Middle frontal gyrus (tissue), 1 donor: ENCODE measurements at regions not wholly inside any gene's neighbourhood (a gene's known extent, or its start where the extent isn't known, plus 50 kb on each side); places are given as distances from the start of the nearest gene placed in this dataset.
"Not testable (repeated sequence)": the region's sequence is repeated elsewhere in the genome, so short reads cannot be mapped to it uniquely, and the experiment has no call there.

Experiments used
- DNase-seq: peaks from one replicate; pipeline ENCODE4 v3.0.0-alpha.2; 2015; ENCODE audit warnings: low spot score; ENCODE audit errors: extremely low spot score

GRCh38 chr20:40890181-40890580 is 138.4 kb upstream of the TOP1 start:
- no peak for DNase-seq

GRCh38 chr20:40890635-40891034 is 138.0 kb upstream of the TOP1 start:
- no peak for DNase-seq

- no peak for DNase-seq
These were observed 137.3 kb upstream of the TOP1 start for GRCh38 chr20:40891351-40891750.

- DNase-seq: no peak
These were observed 136.0 kb upstream of the TOP1 start for GRCh38 chr20:40892642-40893041.

GRCh38 chr20:40893610-40894236 is 134.9 kb upstream of the TOP1 start:
- no peak for DNase-seq

- DNase-seq: no peak
These were observed 134.4 kb upstream of the TOP1 start for GRCh38 chr20:40894237-40894630.

- no peak for DNase-seq
These were observed 133.4 kb upstream of the TOP1 start for GRCh38 chr20:40895182-40895581.

GRCh38 chr20:40896814-40897700 is 131.6 kb upstream of the TOP1 start:
- DNase-seq: no peak

GRCh38 chr20:40899344-40899743 is 129.3 kb upstream of the TOP1 start:
- DNase-seq: no peak

GRCh38 chr20:40900666-40901215 is 127.9 kb upstream of the TOP1 start:
- DNase-seq: no peak

- no peak for DNase-seq
These were observed 126.0 kb upstream of the TOP1 start for GRCh38 chr20:40902661-40903060.

- no peak for DNase-seq
These were observed 120.3 kb upstream of the TOP1 start for GRCh38 chr20:40908309-40908708.

GRCh38 chr20:40909489-40909888 is 119.1 kb upstream of the TOP1 start:
- not testable (repeated sequence) for DNase-seq

- DNase-seq: not testable (repeated sequence)
These were observed 118.2 kb upstream of the TOP1 start for GRCh38 chr20:40910436-40910835.

GRCh38 chr20:40911152-40911551 is 117.5 kb upstream of the TOP1 start:
- DNase-seq: not testable (repeated sequence)

- no peak for DNase-seq
These were observed 115.1 kb upstream of the TOP1 start for GRCh38 chr20:40913224-40914185.

GRCh38 chr20:40915756-40916155 is 112.9 kb upstream of the TOP1 start:
- DNase-seq: no peak

GRCh38 chr20:40916276-40916675 is 112.3 kb upstream of the TOP1 start:
- DNase-seq: no peak

GRCh38 chr20:40920291-40920690 is 108.3 kb upstream of the TOP1 start:
- DNase-seq: no peak

- DNase-seq: no peak
These were observed 105.8 kb upstream of the TOP1 start for GRCh38 chr20:40922865-40923264.

- no peak for DNase-seq
These were observed 102.7 kb upstream of the TOP1 start for GRCh38 chr20:40925829-40926510.
